Osteoblast (primary cell): ENCODE measurements at regions not wholly inside any gene's neighbourhood (a gene's known extent, or its start where the extent isn't known, plus 50 kb on each side); places are given as distances from the start of the nearest gene placed in this dataset.
"Not testable (repeated sequence)": the region's sequence is repeated elsewhere in the genome, so short reads cannot be mapped to it uniquely, and the experiment has no call there.

ENCODE experiments used
- DNase-seq: peaks from one replicate; pipeline ENCODE4 v3.0.0; 2011; ENCODE audit warnings: low spot score, mixed read lengths; ENCODE audit not compliant: insufficient read length; ENCODE audit errors: missing footprints
- H2AFZ ChIP-seq: 2 replicates; pipeline ENCODE4 v1.6.0; 2011; ENCODE audit warnings: mild to moderate bottlenecking, low read length
- H3K27ac ChIP-seq: 2 replicates; pipeline ENCODE4 v1.5.1; 2011; ENCODE audit warnings: mild to moderate bottlenecking, low read depth, low read length, moderate library complexity
- H3K27me3 ChIP-seq: 2 replicates; pipeline ENCODE4 v1.6.0; 2012; ENCODE audit warnings: mild to moderate bottlenecking, control low read depth, inconsistent platforms, low read length, moderate library complexity; ENCODE audit not compliant: insufficient read depth
- H3K36me3 ChIP-seq: 2 replicates; pipeline ENCODE4 v1.5.1; 2011; ENCODE audit warnings: mild to moderate bottlenecking, low read length, control low read depth, moderate library complexity; ENCODE audit not compliant: insufficient read depth
- H3K4me1 ChIP-seq: 2 replicates; pipeline ENCODE4 v1.5.1; 2011; ENCODE audit warnings: mild to moderate bottlenecking, low read length, control low read depth, moderate library complexity; ENCODE audit not compliant: insufficient read depth
- H3K4me2 ChIP-seq: 2 replicates; pipeline ENCODE4 v1.6.0; 2011; ENCODE audit warnings: mild to moderate bottlenecking, low read length; ENCODE audit not compliant: insufficient read depth
- H3K4me3 ChIP-seq: fragments of 200-600 bp; sonication (generic); 3 replicates; pipeline ENCODE4 v1.5.1; 2012; ENCODE audit warnings: mild to moderate bottlenecking, low read length, inconsistent platforms; ENCODE audit not compliant: insufficient read depth
- H3K79me2 ChIP-seq: 2 replicates; pipeline ENCODE4 v1.6.0; 2012; ENCODE audit warnings: mild to moderate bottlenecking, low read length, control low read depth, inconsistent platforms; ENCODE audit not compliant: insufficient read depth
- H3K9me3 ChIP-seq: 2 replicates; pipeline ENCODE4 v1.5.1; 2011; ENCODE audit warnings: low read depth, low read length, control low read depth
- H4K20me1 ChIP-seq: 2 replicates; pipeline ENCODE4 v1.6.0; 2012; ENCODE audit warnings: mild to moderate bottlenecking, low read length, control low read depth; ENCODE audit not compliant: insufficient read depth
- CTCF ChIP-seq: IDR thresholded peaks from 2 replicates; pipeline ENCODE4 v1.5.1; 2011; ENCODE audit warnings: mild to moderate bottlenecking, low read depth, low read length, moderate library complexity; ENCODE audit errors: extremely low read depth

DNA sequence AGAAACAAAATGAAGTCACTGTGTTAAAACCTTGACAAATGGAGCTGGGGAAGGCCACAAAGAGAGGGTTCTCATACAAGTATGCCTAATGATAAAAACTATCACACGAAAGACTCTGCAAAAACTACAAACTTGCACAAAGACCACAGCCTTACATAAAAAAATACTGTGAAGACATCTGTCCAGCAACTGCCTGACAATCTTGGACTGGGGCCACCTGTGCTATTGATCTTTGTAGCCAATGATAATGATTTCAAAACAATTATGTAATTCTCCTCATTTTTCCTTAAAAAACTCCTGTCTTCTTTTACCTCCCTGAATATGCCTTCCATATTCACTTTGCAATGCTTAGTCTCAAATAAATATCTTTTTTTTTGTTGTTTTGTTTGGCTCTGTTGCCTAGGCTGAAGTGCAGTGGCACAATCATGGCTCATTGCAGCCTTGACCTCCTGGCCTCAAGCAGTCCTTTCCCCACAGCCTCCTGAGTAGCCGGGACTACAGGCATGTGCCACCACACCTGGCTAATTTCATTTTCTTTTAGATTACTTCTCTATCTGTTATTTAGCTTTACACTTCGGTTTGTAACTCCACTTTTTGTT is 79.4 kb upstream of the RHOU start:
- Histone ChIP-seq H3K4me3 (no peak overlapping the region), H3K36me3 (no peaks in the 10 kb centered on the region), H3K79me2 (no peaks in the 10 kb centered on the region), H3K27me3 (no peaks in the 10 kb centered on the region), H3K4me2 (no peak overlapping the region), H3K9me3 (no peaks in the 10 kb centered on the region), H2AFZ (no peak overlapping the region), H4K20me1 (no peaks in the 10 kb centered on the region), H3K27ac (no peak overlapping the region), H3K4me1 (no peaks in the 10 kb centered on the region)
- TF ChIP-seq CTCF, result no peak
- no peak for DNase-seq

DNA sequence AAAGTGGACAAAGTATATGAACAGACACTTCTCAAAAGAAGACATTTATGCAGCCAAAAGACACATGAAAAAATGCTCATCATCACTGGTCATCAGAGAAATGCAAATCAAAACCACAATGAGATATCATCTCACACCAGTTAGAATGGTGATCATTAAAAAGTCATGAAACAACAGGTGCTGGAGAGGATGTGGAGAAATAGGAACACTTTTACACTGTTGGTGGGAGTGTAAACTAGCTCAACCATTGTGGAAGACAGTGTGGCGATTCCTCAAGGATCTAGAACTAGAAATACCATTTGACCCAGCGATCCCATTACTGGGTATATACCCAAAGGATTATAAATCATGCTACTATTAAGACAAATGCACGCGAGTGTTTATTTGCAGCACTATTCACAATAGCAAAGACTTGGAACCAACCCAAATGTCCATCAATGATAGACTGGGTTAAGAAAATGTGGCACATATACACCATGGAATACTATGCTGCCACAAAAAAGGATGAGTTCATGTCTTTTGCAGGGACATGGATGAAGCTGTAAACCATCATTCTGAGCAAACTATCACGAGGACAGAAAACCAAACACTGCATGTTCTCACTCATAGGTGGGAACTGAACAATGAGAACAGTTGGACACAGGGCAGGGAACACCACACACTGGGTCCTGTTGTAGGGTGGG is 73.1 kb upstream of the RHOU start:
- not testable (repeated sequence) for H3K27me3 ChIP-seq, H3K4me3 ChIP-seq, DNase-seq, H4K20me1 ChIP-seq, H3K4me1 ChIP-seq, H3K27ac ChIP-seq, H3K4me2 ChIP-seq, H2AFZ ChIP-seq, H3K79me2 ChIP-seq, H3K36me3 ChIP-seq, H3K9me3 ChIP-seq

DNA sequence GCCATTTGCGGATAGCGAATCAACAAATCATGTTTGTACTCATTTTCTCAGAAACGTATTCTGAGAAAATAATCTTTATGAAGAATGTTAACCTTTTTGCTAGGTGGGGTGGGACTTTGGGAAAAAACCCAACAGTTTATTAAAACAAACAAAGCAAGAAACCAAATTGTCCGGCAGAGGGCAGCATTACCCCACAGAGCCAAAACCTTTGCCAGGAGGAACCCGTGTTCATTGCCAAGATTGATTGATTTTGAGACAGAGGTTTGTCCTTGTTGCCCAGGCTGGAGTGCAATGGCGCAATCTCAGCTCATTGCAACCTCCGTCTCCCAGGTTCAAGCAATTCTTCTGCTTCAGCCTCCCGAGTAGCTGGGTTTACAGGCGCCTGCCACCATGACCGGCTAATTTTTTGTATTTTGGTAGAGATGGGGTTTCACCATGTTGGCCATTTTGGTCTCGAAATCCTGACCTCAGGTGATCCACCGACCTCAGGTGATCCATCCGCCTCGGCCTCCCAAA is 70.8 kb upstream of the RHOU start:
- no peak overlapping the region for H3K27ac ChIP-seq
- no peaks in the 10 kb centered on the region for H3K9me3 ChIP-seq
- no peak overlapping the region for H2AFZ ChIP-seq
- H3K4me2 ChIP-seq, result no peak overlapping the region
- no peaks in the 10 kb centered on the region for H4K20me1 ChIP-seq
- H3K4me3 ChIP-seq, result no peak overlapping the region
- peak; percentile 76 for DNase-seq
- no peaks in the 10 kb centered on the region for H3K79me2 ChIP-seq
- no peaks in the 10 kb centered on the region for H3K36me3 ChIP-seq
- H3K27me3 ChIP-seq, result no peaks in the 10 kb centered on the region
- peak; percentile 73 for TF ChIP-seq CTCF
- no peaks in the 10 kb centered on the region for H3K4me1 ChIP-seq

DNA sequence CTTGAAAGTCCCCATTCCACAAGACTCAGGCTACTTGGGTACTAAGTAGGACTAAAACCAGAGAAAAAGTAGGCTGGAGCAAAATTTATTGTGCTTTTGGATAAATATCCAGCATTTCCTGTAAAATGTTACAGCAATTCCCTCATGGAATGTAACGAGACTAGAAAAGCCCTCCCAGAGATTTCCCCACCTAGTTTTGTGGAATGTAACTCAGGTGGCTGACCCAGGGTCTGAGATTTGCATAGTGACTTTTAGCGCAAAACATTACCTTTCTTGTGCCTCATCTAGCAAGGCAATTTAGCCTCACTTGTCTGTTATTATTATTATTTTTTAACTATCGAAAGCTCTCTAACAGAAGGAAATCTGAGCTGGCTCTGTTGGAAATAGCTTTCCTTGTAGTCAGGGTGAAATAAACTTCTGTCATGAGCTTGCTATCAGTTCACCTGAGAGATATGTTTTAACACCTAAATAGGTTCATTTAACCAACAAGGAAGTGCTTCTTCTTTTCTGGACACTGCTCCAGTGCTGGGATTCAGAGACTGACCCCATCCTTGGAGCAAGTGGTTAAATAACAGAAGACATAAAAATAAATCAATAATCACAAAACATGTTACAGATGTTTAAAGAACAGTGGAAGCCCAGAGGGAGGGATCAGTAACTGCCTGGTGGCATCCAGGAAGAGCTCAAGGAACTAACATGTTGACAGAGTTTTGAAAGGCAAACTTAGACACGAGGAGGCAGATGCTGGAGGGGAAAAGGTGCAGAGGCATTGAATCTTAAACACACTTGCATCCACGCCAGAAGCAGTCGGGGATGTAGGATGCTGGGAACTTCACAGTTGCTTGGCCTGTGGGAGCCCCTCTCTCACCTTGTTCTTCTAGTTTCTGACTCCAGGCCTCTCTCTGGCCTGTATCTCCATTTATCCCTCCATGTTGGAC is 68.3 kb upstream of the RHOU start:
- Histone ChIP-seq H3K4me3 (no peak overlapping the region), H3K9me3 (no peaks in the 10 kb centered on the region)

More for the DNA sequence above, 68.3 kb upstream of the RHOU start:
- no peaks in the 10 kb centered on the region for H4K20me1 ChIP-seq
- no peak for DNase-seq
- H3K4me1 ChIP-seq, result no peaks in the 10 kb centered on the region
- H2AFZ ChIP-seq, result no peak overlapping the region
- no peak overlapping the region for H3K27ac ChIP-seq
- H3K4me2 ChIP-seq, result no peak overlapping the region
- no peak for TF ChIP-seq CTCF
- H3K36me3 ChIP-seq, result no peaks in the 10 kb centered on the region
- H3K79me2 ChIP-seq, result no peaks in the 10 kb centered on the region
- no peaks in the 10 kb centered on the region for H3K27me3 ChIP-seq
